ENCODE measurements at regions not wholly inside any gene's neighbourhood (a gene's known extent, or its start where the extent isn't known, plus 50 kb on each side); places are given as distances from the start of the nearest gene placed in this dataset.

DNA sequence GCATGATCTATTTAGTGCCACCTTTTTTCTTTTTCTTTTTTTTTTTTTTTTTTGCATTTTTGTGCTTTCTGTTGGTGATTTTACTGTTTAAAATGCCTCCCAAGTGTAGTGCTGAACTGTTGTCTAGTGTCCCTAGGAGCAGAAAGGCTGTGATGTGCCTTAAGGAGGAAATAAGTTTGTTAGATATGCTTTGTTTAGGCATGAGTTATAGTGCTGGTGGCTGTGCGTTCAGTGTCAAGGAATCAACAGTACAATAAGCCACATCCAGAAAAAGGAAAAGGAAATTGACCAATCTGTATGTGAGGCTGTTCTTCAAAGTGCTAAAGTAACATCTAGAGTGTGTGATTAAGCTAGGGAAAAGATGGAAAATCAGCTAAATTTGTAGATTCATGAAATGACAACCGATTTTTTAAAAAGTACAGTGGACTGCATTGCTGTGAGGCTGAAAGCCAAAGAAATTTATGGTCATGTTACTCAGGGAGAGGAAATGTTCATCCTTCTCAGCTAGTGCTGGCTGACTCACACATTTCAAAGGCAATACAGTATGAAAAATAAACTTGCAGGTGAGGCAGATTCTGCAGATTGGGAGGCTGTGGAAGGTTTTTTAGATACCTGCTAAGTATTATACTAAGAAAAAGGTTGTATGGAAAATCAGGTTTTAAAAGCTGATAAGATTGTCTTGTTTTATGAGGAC lies 122.7 kb upstream of the ADCY1 start:
- DNase-seq (ENCODE audit: low read depth in 2 of 2): no peak

DNA sequence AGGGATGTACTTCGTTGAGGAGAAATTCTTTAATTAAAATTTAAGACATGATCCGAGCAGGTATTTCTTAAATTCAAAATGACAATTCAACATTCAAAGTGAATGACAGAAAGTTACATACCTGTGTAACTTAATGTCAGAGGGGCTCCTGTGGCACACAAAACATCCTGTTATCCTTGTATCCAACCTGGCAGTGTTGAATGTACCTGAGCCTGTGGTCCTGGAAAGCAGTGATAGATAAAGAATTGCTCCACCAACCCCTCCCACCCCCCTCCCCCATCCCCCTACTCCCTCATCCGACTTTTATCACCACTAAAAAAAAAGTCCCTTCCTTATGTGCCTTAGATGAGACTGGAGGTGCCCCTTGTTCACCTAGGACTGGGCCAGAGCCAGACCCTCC lies 119.4 kb upstream of the ADCY1 start:
- DNase-seq (ENCODE audit: low read depth in 2 of 2): no peak

DNA sequence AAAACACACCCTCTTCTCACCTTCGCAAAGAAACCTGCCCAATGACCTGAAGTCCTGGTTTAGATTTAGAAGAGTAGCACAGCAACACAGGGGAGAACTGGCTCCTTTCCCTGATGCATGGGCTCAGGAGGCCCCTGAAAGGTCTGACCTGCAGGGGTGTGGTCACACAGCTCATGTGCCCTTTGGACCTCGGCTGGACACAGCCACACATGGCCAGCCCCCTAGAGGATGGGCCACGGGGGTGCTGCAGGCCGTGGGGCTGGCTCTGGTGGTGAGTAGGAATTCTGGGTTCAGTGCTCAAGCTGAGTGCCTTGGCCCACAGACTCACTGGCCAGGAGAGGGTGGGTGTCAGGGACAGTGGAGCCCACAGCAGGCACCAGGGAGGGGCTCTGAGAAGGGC lies 118.5 kb upstream of the ADCY1 start:
- no peak for DNase-seq (ENCODE audit: low read depth in 2 of 2)

DNA sequence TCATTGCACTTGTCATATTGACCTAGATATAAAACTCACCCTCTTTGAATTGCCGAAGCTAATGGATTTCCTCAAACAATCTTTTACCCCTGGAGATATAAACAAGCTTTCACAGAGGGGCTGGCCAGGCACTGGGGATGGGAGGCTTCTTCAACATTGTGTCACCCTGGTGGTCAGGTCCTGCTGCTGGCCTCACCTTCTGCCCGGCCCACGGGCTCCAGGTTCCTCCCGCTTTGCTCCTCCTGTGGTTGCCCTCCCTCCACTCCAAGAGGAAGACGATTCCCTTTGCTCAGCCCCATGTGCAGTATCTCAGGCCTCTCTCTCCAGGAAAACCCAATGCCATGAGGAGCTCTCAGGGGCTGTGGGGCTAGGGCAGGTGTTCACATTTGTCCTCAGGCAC lies 118.1 kb upstream of the ADCY1 start:
- no peak for DNase-seq (ENCODE audit: low read depth in 2 of 2)

DNA sequence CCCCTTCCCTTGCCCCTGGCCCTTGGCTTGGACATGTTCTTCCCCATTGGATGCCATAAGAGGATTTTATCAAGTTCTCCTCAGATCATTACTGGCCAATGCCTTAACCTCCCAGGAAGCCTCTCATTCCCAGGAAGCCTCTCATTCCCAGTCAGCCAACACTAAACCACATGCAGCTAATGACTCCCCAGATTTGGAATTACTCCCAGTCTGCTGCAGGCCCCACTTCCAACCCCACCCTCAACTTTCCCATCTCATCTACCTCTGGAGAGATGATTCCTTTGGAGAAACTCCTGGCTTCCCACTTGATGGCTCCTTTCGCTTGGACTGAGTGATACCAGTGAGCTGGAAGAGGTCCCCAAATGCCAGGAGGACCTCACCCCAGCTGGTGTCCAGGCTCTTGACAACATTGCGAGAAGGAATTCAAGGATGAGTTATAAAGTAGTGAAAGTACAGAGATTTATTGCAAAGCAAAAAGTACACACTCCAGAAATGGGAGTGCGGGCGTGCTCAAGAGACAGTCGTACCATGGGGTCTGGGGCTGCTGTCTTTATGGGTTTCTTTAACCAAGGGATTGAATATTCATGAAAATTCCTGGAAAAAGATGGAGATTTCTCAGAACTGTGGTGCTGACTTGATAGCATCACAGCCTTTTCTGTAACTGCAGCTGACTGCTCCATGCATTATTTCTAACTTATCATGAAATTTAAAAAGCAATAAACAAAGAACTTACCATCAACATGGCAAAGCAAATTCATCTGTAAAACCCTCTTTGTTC lies 117.2 kb upstream of the ADCY1 start:
- no peak for DNase-seq (ENCODE audit: low read depth in 2 of 2)

GRCh38 chr7:45457591-45457990 lies 116.6 kb upstream of the ADCY1 start:
- no peak for DNase-seq (ENCODE audit: low read depth in 2 of 2)

- no peak for DNase-seq (ENCODE audit: low read depth in 2 of 2)
Observed at GRCh38 chr7:45459476-45459875, 114.7 kb upstream of the ADCY1 start.

- no peak for DNase-seq (ENCODE audit: low read depth in 2 of 2)
Observed at GRCh38 chr7:45460379-45460778, 113.8 kb upstream of the ADCY1 start.

DNA sequence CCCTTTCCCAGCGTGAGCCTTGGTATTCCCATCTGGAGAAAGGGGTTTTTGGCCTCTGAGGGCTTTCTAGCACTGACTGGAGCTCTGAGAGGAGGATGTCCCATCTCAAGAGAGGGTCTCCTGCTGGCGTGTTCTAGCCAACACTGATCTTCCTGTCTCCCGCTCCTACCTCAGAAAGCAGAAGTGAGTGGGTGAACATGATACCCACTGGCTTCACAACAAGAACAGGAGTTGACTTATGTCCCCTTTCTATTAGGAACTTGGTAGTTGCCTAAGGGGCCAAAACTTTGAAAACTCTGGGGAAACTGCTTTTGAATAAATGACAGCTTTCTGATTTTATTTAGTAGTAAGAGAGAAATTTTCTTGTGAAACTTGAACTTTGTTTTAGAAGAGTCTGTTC lies 113.1 kb upstream of the ADCY1 start:
- no peak for DNase-seq (ENCODE audit: low read depth in 2 of 2)

DNA sequence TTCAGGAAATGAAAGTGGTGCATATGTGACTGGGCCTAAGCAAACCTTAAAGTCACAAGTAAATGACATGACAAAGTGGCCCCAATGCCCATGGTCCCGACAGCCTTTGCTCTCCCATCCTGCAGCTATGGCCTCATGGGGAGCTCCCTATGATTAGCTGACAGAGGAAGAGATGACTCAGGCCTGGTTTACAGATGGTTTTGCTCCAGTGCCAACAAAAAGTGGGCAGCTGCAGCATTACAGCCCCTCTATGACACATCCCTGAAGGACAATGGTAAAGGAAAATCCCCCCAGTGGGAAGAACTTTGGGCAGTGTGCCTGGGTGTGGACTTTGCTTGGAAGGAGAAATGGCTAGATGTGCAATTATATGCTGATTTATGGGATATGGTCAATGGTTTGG lies 105.1 kb upstream of the ADCY1 start:
- peak in 1 of 2 donors; percentile 6 for DNase-seq (ENCODE audit: low read depth in 2 of 2)

GRCh38 chr7:45470031-45470430 lies 104.1 kb upstream of the ADCY1 start:
- DNase-seq (ENCODE audit: low read depth in 2 of 2): no peak

GRCh38 chr7:45479781-45480180 lies 94.4 kb upstream of the ADCY1 start:
- DNase-seq (ENCODE audit: low read depth in 2 of 2): no peak

DNA sequence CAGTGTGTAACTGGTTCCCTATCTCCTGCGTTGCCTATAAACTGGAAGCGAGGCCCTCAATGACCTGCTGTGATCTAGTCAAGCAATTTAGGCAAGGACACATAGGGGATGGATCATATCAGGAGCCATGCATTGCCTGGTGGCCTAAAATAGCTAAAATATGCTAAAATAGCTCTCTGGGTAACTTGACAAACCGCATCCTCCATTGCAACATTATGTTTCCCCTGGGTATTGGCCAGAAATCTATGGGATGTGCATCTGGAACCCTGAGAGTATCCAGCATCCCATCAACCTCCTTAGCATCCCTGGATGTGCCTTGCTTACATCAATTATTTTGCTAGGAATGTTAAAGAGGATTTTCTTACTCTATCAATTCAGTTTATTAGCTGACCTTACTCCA lies 91.7 kb upstream of the ADCY1 start:
- DNase-seq (ENCODE audit: low read depth in 2 of 2): no peak

DNA sequence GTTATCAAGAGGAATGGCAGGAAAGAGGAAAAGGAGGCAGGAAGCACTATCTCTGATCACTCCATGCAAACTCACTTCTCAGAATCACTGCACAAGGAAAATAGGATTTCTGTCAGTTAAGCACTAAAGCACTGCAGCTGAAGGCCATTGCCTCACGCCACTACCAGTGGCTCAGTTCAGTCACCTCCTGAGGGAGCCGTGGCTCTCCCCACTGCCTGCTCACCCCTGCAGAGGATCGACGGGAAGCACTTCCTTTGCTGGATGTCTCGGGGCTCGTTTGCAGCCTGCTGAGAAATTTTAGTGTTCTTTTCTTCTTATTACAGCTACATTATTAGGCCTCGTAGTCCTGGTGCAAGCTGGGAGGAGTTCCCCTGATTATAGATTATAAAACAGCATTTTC lies 90.1 kb upstream of the ADCY1 start:
- DNase-seq (ENCODE audit: low read depth in 2 of 2): no peak

GRCh38 chr7:45486575-45486974 lies 87.6 kb upstream of the ADCY1 start:
- no peak for DNase-seq (ENCODE audit: low read depth in 2 of 2)

DNA sequence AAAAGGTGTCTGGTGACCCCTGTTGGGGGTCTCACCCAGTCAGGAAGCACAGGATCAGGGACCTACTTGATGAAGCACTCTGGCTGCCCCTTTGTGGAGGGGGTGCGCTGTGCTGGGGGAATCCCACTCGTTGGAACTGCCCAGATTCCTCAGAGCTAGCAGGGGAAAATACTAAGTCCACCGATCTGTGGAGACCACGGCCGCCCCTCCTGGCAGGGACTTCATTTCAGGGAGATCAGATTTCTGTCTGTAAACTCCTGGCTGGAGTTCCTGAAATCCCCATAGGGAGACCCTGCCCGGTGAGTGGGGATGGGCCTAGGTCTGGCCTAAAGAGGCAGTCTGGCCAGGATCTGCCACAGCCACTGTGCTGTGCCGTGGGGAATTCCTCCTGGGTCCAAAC lies 79.3 kb upstream of the ADCY1 start:
- no peak for DNase-seq (ENCODE audit: low read depth in 2 of 2)

- DNase-seq (ENCODE audit: low read depth in 2 of 2): no peak
Observed at GRCh38 chr7:45495618-45496017, 78.5 kb upstream of the ADCY1 start.

DNA sequence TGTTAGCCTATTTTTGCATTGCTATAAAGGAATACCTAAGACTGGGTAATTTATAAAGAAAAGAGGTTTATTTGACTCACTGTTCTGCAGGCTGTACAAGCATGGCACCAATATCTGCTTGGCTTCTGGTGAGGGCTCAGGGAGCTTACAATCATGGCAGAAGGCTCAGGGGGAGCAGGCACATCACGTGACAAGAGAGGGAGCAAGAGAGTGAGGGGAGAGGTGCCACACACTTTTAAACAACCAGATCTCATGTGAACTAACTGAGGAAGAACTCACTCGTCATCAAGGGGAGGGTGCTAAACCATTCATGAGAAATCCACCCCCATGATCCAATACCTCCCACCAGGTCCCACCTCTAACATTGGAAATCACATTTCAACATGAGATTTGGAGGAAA lies 73.9 kb upstream of the ADCY1 start:
- no peak for DNase-seq (ENCODE audit: low read depth in 2 of 2)

- no peak for DNase-seq (ENCODE audit: low read depth in 2 of 2)
Observed at GRCh38 chr7:45501791-45502190, 72.4 kb upstream of the ADCY1 start.

GRCh38 chr7:45506059-45506458 lies 68.1 kb upstream of the ADCY1 start:
- DNase-seq (ENCODE audit: low read depth in 2 of 2): no peak

DNA sequence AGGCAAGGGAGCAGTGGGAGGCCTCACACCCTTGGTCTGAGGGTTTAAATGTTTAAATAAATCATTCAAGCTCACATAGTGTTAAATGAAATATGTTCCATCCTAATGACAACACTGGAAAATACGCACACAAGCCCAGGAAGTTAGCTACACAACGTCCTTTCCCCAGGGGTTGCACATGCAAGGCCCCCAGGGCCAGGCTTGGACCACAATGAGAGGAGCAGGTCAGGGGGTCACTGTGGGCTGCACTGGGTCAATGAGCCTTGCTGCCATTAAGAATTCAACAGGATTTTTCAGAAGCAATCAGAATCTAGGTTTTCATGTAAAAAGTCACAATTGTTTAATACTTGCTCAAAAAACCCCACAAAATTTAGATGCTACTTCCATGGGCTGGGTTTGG lies 64.9 kb upstream of the ADCY1 start:
- no peak for DNase-seq (ENCODE audit: low read depth in 2 of 2)

- no peak for DNase-seq (ENCODE audit: low read depth in 2 of 2)
Observed at GRCh38 chr7:45511721-45512597, 62.2 kb upstream of the ADCY1 start.

All from lung microvascular endothelial cell (primary cell).